MCF 10A (cell line): ENCODE measurements at regions not wholly inside any gene's neighbourhood (a gene's known extent, or its start where the extent isn't known, plus 50 kb on each side); places are given as distances from the start of the nearest gene placed in this dataset.

Source experiments
- BruUV-seq: library from RNA; stranded (reverse); fragments of 400-500 nt; replicated peaks from 2 replicates; lab custom pipeline; 2021; lab: Mats Ljungman, UMichigan
- CTCF ChIA-PET: fragments of 300-600 bp; sonication (Branson Sonifier 250); formaldehyde crosslinking; extraction: SDS; loops from one replicate; lab custom pipeline; 2021; ENCODE audit warnings: antibody characterized with exemption, inconsistent platforms; lab: Yijun Ruan, JAX
- POLR2A ChIA-PET: fragments of 300-600, 350-650 bp; sonication (Branson Sonifier 250); formaldehyde crosslinking; extraction: SDS; loops from one replicate; lab custom pipeline; 2020; ENCODE audit warnings: antibody characterized with exemption, inconsistent platforms; lab: Yijun Ruan, JAX
- DNase-seq: peaks from one replicate; pipeline ENCODE4 v3.0.0-alpha.2; 2018; ENCODE audit not compliant: unreplicated experiment
- H3K27ac Mint-ChIP-seq: one replicate; pipeline ENCODE4 v1.8.0; 2022; ENCODE audit warnings: mild to moderate bottlenecking, low read depth, mixed read lengths; ENCODE audit not compliant: unreplicated experiment
- H3K27me3 Mint-ChIP-seq: one replicate; pipeline ENCODE4 v1.8.0; 2022; ENCODE audit warnings: mixed read lengths; ENCODE audit not compliant: insufficient read depth, unreplicated experiment
- H3K36me3 Mint-ChIP-seq: one replicate; pipeline ENCODE4 v1.8.0; 2022; ENCODE audit warnings: mild to moderate bottlenecking, moderate library complexity, mixed read lengths; ENCODE audit not compliant: insufficient read depth, unreplicated experiment
- H3K4me1 Mint-ChIP-seq: one replicate; pipeline ENCODE4 v1.8.0; 2022; ENCODE audit warnings: mixed read lengths; ENCODE audit not compliant: insufficient read depth, unreplicated experiment
- H3K4me3 Mint-ChIP-seq: one replicate; pipeline ENCODE4 v1.8.0; 2022; ENCODE audit warnings: mild to moderate bottlenecking, moderate library complexity, mixed read lengths; ENCODE audit not compliant: unreplicated experiment
- H3K9me3 Mint-ChIP-seq: one replicate; pipeline ENCODE4 v1.8.0; 2022; ENCODE audit warnings: mixed read lengths; ENCODE audit not compliant: unreplicated experiment
- intact Hi-C: fragments of 100-400 bp; cut with micrococcal nuclease; formaldehyde crosslinking; loops from 2 replicates; pipeline ENCODE4 v1.14.1; 2022
- TF ChIP-seq, protein P1 (sequence below): fragments of 200-600 bp; IDR thresholded peaks from one replicate; pipeline ENCODE4 v1.8.0; 2022; ENCODE audit warnings: antibody characterized with exemption, mild to moderate bottlenecking; ENCODE audit not compliant: unreplicated experiment

DNA sequence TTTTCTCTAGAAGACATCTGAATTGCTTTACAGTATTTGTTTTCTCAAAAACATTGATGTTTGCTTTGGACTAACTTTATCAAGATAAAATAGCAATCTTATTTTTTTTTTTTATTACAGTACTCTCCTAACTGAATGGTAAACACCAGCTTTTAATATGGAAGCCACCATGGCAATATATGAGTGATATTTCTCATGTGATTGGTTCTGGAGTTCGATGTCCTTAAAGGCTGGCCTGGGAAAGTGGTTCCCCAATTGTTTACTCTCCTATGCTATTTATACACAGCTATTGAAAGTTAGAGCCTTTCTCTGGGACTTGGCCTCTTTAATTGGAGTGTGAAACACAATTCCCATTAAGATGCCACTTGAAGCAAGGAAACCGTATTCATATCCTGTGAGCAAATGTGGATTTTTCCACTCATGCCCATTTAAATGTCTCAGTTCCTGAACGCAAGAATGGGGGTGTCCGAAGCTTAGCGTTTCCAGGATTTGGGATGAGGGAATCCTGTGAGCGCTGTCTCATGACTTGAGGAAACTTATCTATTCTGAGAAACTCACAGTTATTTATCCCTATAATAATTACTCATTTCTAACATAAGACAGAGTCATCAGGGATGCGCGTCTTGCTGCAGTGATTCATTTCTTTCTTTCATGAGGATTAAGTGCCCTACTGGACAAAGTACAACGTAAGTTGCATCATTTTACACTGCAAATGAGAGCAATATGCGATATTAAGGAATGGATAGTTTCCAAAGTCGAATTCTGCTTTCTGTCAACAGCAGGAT is 143.3 kb upstream of the PREP start:
- Mint-ChIP-seq H3K4me3 (no peak overlapping the region), H3K4me1 (no peaks in the 10 kb centered on the region), H3K9me3 (no peaks in the 10 kb centered on the region), H3K27me3 (no peaks in the 10 kb centered on the region), H3K27ac (peak overlapping the region; percentile 39), H3K36me3 (no peaks in the 10 kb centered on the region)
- intact Hi-C loops, result no loop called here
- BruUV-seq, result no TSS peak
- peak; percentile 75 for DNase-seq
- POLR2A ChIA-PET, result interaction anchor here (0.6 to 1.4 kb wide), 6 partner anchors 10 to 449 kb away, joined by 3 to 6 read pairs (median 4); no protein-coding TSS in a partner anchor
- CTCF ChIA-PET, result interaction anchor here (0.6 to 0.7 kb wide), 4 partner anchors 53 to 1453 kb away, joined by 3 to 4 read pairs (median 3); no protein-coding TSS in a partner anchor
- TF ChIP-seq, protein P1, sequence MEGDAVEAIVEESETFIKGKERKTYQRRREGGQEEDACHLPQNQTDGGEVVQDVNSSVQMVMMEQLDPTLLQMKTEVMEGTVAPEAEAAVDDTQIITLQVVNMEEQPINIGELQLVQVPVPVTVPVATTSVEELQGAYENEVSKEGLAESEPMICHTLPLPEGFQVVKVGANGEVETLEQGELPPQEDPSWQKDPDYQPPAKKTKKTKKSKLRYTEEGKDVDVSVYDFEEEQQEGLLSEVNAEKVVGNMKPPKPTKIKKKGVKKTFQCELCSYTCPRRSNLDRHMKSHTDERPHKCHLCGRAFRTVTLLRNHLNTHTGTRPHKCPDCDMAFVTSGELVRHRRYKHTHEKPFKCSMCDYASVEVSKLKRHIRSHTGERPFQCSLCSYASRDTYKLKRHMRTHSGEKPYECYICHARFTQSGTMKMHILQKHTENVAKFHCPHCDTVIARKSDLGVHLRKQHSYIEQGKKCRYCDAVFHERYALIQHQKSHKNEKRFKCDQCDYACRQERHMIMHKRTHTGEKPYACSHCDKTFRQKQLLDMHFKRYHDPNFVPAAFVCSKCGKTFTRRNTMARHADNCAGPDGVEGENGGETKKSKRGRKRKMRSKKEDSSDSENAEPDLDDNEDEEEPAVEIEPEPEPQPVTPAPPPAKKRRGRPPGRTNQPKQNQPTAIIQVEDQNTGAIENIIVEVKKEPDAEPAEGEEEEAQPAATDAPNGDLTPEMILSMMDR, result no peak

DNA sequence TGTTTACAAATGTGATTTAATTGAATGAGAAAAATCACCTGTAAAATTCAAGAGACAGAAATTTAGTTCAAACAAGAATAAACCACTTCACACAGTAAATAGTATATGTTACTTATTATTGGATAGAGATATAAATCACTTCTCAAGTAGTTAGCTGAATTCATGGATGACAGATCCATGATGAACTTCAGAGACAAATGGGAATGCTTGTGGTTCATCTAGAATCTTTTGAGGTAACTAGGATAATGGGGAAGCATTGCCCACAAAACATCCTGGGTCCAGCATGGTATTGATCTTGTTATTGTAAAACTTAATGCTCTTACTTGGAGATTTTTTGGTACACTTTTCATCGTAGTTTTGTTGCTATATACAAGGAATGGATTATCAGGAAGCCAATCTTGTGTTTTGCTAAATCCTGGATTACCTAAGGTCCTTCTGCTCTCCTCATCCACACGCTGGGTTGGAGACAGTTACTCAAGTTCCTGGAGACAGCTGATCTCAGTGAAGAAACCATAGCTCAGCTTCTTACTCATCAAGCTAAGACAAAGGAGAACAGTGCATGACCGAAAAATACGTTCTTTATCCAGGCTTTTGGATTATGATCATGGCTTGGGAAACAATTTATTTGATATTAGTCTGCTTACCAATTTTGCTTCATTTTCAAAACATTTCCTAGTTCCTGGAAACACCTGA is 142.5 kb upstream of the PREP start:
- no peaks in the 10 kb centered on the region for H3K36me3 Mint-ChIP-seq
- CTCF ChIA-PET, result interaction anchor here (0.6 to 0.7 kb wide), 2 partner anchors 54 to 1454 kb away, joined by 3 read pairs; no protein-coding TSS in a partner anchor

DNA sequence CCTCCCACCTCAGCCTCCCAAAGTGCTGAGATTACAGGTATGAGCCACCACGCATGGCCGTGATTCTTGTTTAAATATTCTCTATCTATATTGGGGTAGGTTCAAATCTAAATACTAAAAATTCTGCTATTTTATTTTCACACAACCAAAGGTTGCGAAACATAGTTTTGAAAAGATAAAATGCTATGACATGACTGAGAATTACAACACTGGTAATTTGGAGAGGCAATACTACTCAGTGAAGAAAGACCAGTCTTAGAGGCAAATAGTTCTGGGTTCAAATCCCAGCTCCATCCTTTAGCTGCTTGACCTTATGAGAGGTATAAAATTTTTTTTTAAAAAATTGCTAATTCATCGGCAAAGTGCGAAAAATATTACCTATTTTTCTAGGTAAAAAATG is 137.0 kb upstream of the PREP start:
- no peak for DNase-seq
- Mint-ChIP-seq H3K9me3 (no peaks in the 10 kb centered on the region), H3K27me3 (no peaks in the 10 kb centered on the region), H3K36me3 (peaks cover 4% of the 10 kb centered on the region), H3K4me3 (no peak overlapping the region), H3K4me1 (peaks cover 7% of the 10 kb centered on the region), H3K27ac (no peak overlapping the region)
- ChIA-PET POLR2A (interaction anchor here (0.7 to 1.4 kb wide), 2 partner anchors 10 to 59 kb away, joined by 3 read pairs; no protein-coding TSS in a partner anchor), CTCF (interaction anchor here (0.6 to 1.0 kb wide), 3 partner anchors 16 to 638 kb away, joined by 3 to 4 read pairs (median 3); no protein-coding TSS in a partner anchor)
- BruUV-seq, result no TSS peak
- TF ChIP-seq, protein P1, result no peak
- intact Hi-C loops, result no loop called here

More for the DNA sequence above, 142.5 kb upstream of the PREP start:
- no peak overlapping the region for H3K4me3 Mint-ChIP-seq
- no peaks in the 10 kb centered on the region for H3K4me1 Mint-ChIP-seq
- TF ChIP-seq, protein P1, result no peak
- no peaks in the 10 kb centered on the region for H3K9me3 Mint-ChIP-seq
- POLR2A ChIA-PET, result interaction anchor here (1.3 kb wide), 2 partner anchors 11 to 15 kb away, joined by 4 to 6 read pairs; no protein-coding TSS in a partner anchor
- DNase-seq, result peak; percentile 56
- no TSS peak for BruUV-seq
- no peaks in the 10 kb centered on the region for H3K27me3 Mint-ChIP-seq
- intact Hi-C loops, result no loop called here
- no peak overlapping the region for H3K27ac Mint-ChIP-seq
